GM23248 (cell line): ENCODE measurements at regions not wholly inside any gene's neighbourhood (a gene's known extent, or its start where the extent isn't known, plus 50 kb on each side); places are given as distances from the start of the nearest gene placed in this dataset.

Experiments
- EZH2 ChIP-seq: fragments of 200-600 bp; sonication (generic); IDR thresholded peaks from 2 replicates; pipeline ENCODE4 v1.6.1; 2018; ENCODE audit warnings: antibody characterized with exemption, mild to moderate bottlenecking; ENCODE audit not compliant: insufficient read depth, poor library complexity, severe bottlenecking
- EZH2phosphoT487 ChIP-seq: fragments of 200-600 bp; sonication (generic); IDR thresholded peaks from 2 replicates; pipeline ENCODE4 v1.6.1; 2018; ENCODE audit warnings: antibody characterized with exemption, moderate library complexity, mild to moderate bottlenecking, low read depth; ENCODE audit not compliant: insufficient read depth

- TF ChIP-seq EZH2 (no peak), EZH2phosphoT487 (no peak)
Observed at GRCh38 chr6:109285366-109285765, 96.9 kb downstream of the CD164 start.
